Osteoblast (primary cell): ENCODE measurements at regions not wholly inside any gene's neighbourhood (a gene's known extent, or its start where the extent isn't known, plus 50 kb on each side); places are given as distances from the start of the nearest gene placed in this dataset.
"Not testable (repeated sequence)": the region's sequence is repeated elsewhere in the genome, so short reads cannot be mapped to it uniquely, and the experiment has no call there.

Experiments
- DNase-seq: peaks from one replicate; pipeline ENCODE4 v3.0.0; 2011; ENCODE audit warnings: low spot score, mixed read lengths; ENCODE audit not compliant: insufficient read length; ENCODE audit errors: missing footprints
- H2AFZ ChIP-seq: 2 replicates; pipeline ENCODE4 v1.6.0; 2011; ENCODE audit warnings: mild to moderate bottlenecking, low read length
- H3K27ac ChIP-seq: 2 replicates; pipeline ENCODE4 v1.5.1; 2011; ENCODE audit warnings: mild to moderate bottlenecking, low read depth, low read length, moderate library complexity
- H3K27me3 ChIP-seq: 2 replicates; pipeline ENCODE4 v1.6.0; 2012; ENCODE audit warnings: mild to moderate bottlenecking, control low read depth, inconsistent platforms, low read length, moderate library complexity; ENCODE audit not compliant: insufficient read depth
- H3K36me3 ChIP-seq: 2 replicates; pipeline ENCODE4 v1.5.1; 2011; ENCODE audit warnings: mild to moderate bottlenecking, low read length, control low read depth, moderate library complexity; ENCODE audit not compliant: insufficient read depth
- H3K4me1 ChIP-seq: 2 replicates; pipeline ENCODE4 v1.5.1; 2011; ENCODE audit warnings: mild to moderate bottlenecking, low read length, control low read depth, moderate library complexity; ENCODE audit not compliant: insufficient read depth
- H3K4me2 ChIP-seq: 2 replicates; pipeline ENCODE4 v1.6.0; 2011; ENCODE audit warnings: mild to moderate bottlenecking, low read length; ENCODE audit not compliant: insufficient read depth
- H3K4me3 ChIP-seq: fragments of 200-600 bp; sonication (generic); 3 replicates; pipeline ENCODE4 v1.5.1; 2012; ENCODE audit warnings: mild to moderate bottlenecking, low read length, inconsistent platforms; ENCODE audit not compliant: insufficient read depth
- H3K79me2 ChIP-seq: 2 replicates; pipeline ENCODE4 v1.6.0; 2012; ENCODE audit warnings: mild to moderate bottlenecking, low read length, control low read depth, inconsistent platforms; ENCODE audit not compliant: insufficient read depth
- H3K9me3 ChIP-seq: 2 replicates; pipeline ENCODE4 v1.5.1; 2011; ENCODE audit warnings: low read depth, low read length, control low read depth
- H4K20me1 ChIP-seq: 2 replicates; pipeline ENCODE4 v1.6.0; 2012; ENCODE audit warnings: mild to moderate bottlenecking, low read length, control low read depth; ENCODE audit not compliant: insufficient read depth
- CTCF ChIP-seq: IDR thresholded peaks from 2 replicates; pipeline ENCODE4 v1.5.1; 2011; ENCODE audit warnings: mild to moderate bottlenecking, low read depth, low read length, moderate library complexity; ENCODE audit errors: extremely low read depth

GRCh38 chr17:79547586-79547985, 63.3 kb downstream of the RBFOX3 start:
- no peaks in the 10 kb centered on the region for H3K36me3 ChIP-seq
- no peaks in the 10 kb centered on the region for H3K79me2 ChIP-seq
- peaks cover 6% of the 10 kb centered on the region for H3K27me3 ChIP-seq
- peak; percentile 46 for DNase-seq
- H3K4me1 ChIP-seq: no peaks in the 10 kb centered on the region
- no peak overlapping the region for H2AFZ ChIP-seq
- H3K4me3 ChIP-seq: no peak overlapping the region
- no peak for TF ChIP-seq CTCF
- H3K9me3 ChIP-seq: no peaks in the 10 kb centered on the region
- no peaks in the 10 kb centered on the region for H4K20me1 ChIP-seq
- H3K27ac ChIP-seq: no peak overlapping the region
- no peak overlapping the region for H3K4me2 ChIP-seq

GRCh38 chr17:79547171-79547570, 63.7 kb downstream of the RBFOX3 start:
- not testable (repeated sequence) for H4K20me1 ChIP-seq, H3K9me3 ChIP-seq, DNase-seq, H3K79me2 ChIP-seq, H2AFZ ChIP-seq, H3K4me3 ChIP-seq, H3K4me1 ChIP-seq, H3K27me3 ChIP-seq, H3K36me3 ChIP-seq, H3K4me2 ChIP-seq, H3K27ac ChIP-seq

- no peaks in the 10 kb centered on the region for H4K20me1 ChIP-seq
- no peak overlapping the region for H3K4me2 ChIP-seq
- no peak overlapping the region for H3K27ac ChIP-seq
- H3K4me3 ChIP-seq: no peak overlapping the region
- peaks cover 6% of the 10 kb centered on the region for H3K27me3 ChIP-seq
- H3K79me2 ChIP-seq: no peaks in the 10 kb centered on the region
- H3K36me3 ChIP-seq: no peaks in the 10 kb centered on the region
- no peak overlapping the region for H2AFZ ChIP-seq
- no peak for TF ChIP-seq CTCF
- no peaks in the 10 kb centered on the region for H3K9me3 ChIP-seq
- H3K4me1 ChIP-seq: no peaks in the 10 kb centered on the region
- DNase-seq: no peak
These were observed 64.5 kb downstream of the RBFOX3 start for GRCh38 chr17:79546386-79546785.

GRCh38 chr17:79545251-79546005, 65.4 kb downstream of the RBFOX3 start:
- H3K36me3 ChIP-seq: no peaks in the 10 kb centered on the region
- DNase-seq: no peak
- no peaks in the 10 kb centered on the region for H4K20me1 ChIP-seq
- no peak overlapping the region for H3K4me2 ChIP-seq
- no peak overlapping the region for H3K4me3 ChIP-seq
- H3K9me3 ChIP-seq: no peaks in the 10 kb centered on the region
- peaks cover 6% of the 10 kb centered on the region for H3K27me3 ChIP-seq
- H3K4me1 ChIP-seq: no peaks in the 10 kb centered on the region
- no peak overlapping the region for H3K27ac ChIP-seq
- no peak overlapping the region for H2AFZ ChIP-seq
- no peaks in the 10 kb centered on the region for H3K79me2 ChIP-seq
- no peak for TF ChIP-seq CTCF
